SH-SY5Y (cell line): ENCODE measurements at regions not wholly inside any gene's neighbourhood (a gene's known extent, or its start where the extent isn't known, plus 50 kb on each side); places are given as distances from the start of the nearest gene placed in this dataset.

Experiments
- GATA2 ChIP-seq: IDR thresholded peaks from 2 replicates; pipeline ENCODE4 v1.6.1; 2011; ENCODE audit warnings: mild to moderate bottlenecking, low read depth, low read length
- GATA3 ChIP-seq: IDR thresholded peaks from 2 replicates; pipeline ENCODE4 v1.6.1; 2011; ENCODE audit warnings: low read depth, mild to moderate bottlenecking, low read length, moderate library complexity

GRCh38 chr5:144820278-144820677 lies 649.6 kb downstream of the KCTD16 start:
- TF ChIP-seq GATA3, result no peak
- TF ChIP-seq GATA2, result no peak

GRCh38 chr5:144815131-144815530 lies 644.5 kb downstream of the KCTD16 start:
- TF ChIP-seq GATA3, result no peak
- no peak for TF ChIP-seq GATA2

DNA sequence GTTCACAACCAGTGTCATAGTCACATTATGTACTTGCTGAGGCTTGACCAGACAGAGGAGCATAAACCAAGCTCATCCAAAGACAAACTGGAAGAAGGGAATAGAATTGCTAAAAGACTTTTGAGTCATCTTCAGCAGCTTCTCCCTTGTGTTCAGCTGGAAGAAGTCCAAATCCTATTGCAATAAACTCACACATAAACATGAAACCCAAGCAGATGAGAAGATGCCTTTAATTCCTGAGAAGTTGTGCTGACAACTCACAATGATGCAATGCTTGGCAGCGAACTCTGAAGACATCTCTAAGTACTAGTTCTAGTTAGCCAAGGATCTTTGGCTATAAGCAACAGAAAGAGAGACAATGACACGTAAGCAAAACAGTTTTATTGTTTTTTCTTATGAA lies 642.1 kb downstream of the KCTD16 start:
- no peak for TF ChIP-seq GATA2
- TF ChIP-seq GATA3, result no peak

DNA sequence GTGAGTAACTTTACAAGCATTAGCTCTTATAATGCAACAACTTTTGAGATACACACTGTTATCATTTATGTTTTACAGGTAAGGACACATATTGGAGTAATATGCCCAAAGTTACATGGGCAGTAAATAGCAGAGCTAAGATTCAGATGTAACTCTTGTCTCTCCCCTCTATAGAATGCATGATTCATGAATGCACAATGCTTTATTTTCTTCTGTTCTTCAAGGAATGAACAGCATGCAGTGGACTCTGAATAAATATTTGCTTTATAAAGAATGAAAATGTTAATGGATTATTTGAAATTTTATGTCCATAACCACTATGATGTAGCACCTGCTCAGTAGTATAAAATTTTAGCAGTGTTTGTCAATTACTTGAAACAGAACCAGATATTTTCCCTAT lies 629.5 kb downstream of the KCTD16 start:
- no peak for TF ChIP-seq GATA2
- TF ChIP-seq GATA3, result no peak

- no peak for TF ChIP-seq GATA2
- TF ChIP-seq GATA3, result no peak
Observed at GRCh38 chr5:144798595-144798994, 627.9 kb downstream of the KCTD16 start.

DNA sequence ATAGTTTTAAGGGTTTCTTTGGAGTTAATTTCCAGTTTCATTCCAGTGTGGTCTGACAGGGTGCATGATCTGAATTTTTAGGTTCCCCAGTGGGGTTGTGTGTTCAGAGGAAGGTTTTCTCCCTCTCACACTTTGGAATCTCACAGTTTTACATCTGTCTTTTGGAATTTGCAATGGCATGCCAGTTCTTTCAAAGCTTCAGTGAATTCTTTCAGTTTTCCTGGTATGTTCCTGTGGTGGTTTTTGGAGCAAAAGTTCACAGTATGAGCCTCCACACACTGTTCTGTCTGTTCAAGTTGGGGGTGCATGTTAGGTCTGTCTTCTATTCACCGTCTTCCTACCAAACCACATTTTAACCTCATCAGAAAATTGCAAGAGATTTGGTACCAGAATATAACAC lies 624.2 kb downstream of the KCTD16 start:
- no peak for TF ChIP-seq GATA3
- no peak for TF ChIP-seq GATA2

DNA sequence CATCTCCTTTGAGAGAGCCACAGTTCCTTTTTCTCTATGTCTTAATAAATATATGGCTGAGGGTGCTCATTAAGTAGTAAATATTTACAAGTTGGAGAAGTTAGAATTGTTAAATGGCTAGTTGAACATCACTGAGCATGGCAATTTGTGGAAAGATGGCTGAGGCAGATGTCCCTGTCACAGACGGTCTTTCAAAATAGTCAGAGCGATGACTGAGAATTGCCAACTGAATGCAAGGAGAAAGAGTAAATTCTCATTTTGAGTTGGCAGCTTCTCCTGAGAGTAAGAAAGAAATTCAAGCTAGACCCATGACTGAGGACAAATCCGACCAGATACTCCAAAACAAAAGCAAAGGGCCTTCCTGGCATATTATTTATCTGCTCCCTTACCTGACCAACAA lies 617.9 kb downstream of the KCTD16 start:
- no peak for TF ChIP-seq GATA2
- TF ChIP-seq GATA3, result no peak

- TF ChIP-seq GATA3, result no peak
- TF ChIP-seq GATA2, result no peak
Observed at GRCh38 chr5:144788046-144788445, 617.4 kb downstream of the KCTD16 start.

DNA sequence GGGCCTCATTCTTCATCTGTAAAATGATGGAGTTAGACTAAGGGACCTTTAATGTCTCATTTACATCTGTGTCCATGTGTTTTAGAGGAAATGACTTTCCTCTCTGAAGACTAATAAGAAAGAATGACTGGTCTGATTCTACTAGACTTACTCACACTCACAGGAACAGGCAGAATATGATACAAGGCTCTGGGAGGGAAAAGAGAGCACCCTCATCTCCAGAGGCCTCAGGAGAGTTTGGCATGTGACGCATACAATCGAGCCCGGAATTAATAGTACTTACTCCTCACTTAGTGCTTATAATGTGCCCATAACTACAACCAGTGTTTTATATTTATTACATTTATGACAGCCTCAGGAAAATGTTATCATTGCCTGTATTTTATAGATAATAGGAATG lies 608.7 kb downstream of the KCTD16 start:
- TF ChIP-seq GATA2 (no peak), GATA3 (no peak)

DNA sequence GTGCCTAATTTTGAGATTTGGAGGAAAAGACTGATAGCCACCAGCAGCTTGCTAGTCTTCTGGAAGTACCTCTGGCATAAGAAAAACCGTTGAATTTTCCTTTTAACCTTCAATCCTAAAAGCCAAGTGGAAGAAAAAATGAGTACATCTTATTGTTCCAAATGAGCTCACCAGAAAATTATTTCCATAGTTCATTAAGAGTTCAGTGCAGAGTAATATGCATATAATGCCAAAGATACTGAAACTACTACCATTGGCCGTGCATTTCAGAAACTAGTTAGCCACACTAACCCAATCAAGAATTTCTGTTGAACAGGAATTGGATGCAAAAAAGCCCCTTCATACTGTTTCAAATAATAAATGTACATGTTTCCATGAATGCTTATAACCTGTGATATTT lies 607.9 kb downstream of the KCTD16 start:
- no peak for TF ChIP-seq GATA3
- no peak for TF ChIP-seq GATA2

DNA sequence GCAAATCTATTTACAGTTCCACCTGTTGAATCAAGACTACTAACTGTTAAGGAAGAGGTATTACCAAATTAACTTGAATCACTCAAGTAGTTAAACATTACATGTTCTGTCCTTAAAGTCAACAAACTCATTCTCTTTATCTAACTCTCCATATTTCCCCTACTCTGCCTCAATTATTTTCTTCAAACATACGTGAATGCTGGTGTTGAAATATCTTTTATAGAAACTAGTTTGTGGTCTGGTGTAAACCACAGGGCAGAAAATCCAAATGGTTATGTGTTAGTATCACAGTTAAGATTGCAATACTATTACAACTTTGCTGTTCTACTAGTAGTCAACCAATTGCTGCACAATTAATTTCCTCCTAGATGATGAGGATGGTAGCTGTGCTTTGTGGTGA lies 603.5 kb downstream of the KCTD16 start:
- TF ChIP-seq GATA3 (no peak), GATA2 (no peak)

DNA sequence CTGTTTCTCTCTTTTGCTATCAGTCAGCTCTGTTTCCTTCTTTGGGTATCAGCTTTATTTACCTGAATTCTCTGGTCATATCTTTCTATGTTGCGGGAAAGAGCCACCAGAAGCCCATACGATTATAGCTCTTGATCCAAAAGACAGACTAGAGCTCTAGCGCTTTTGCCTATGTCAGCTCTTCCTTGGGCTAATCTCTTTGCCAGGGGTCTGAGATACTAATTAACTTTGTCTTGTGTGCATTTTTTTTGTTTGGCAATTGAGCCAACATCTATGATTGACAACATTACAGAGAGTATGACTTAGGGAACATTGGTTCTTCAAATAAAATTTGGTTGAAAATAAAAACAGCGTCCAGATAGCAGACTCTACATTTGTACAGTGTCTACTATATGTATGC lies 603.0 kb downstream of the KCTD16 start:
- TF ChIP-seq GATA2 (no peak), GATA3 (no peak)

GRCh38 chr5:144771802-144772201 lies 601.1 kb downstream of the KCTD16 start:
- TF ChIP-seq GATA3, result no peak
- TF ChIP-seq GATA2, result no peak

DNA sequence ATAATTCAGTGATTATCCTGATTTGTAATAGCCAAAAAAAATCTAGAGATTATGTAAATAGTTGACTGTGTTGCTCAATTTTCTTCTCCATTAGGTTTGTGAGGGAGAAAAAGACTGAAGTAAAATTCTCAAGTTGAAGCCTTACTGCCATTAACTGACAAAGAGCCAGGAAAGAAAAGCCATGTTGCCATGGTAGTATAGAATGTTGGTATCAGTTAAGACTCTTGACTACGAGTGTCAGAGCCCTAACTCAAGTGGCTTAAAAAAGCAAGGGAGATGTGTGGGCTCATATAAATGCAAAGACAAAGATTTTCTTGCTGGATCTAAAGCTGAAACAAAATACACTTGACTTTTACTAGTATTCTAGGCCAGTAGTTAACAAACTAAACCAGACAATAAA lies 571.7 kb downstream of the KCTD16 start:
- TF ChIP-seq GATA2 (no peak), GATA3 (no peak)

DNA sequence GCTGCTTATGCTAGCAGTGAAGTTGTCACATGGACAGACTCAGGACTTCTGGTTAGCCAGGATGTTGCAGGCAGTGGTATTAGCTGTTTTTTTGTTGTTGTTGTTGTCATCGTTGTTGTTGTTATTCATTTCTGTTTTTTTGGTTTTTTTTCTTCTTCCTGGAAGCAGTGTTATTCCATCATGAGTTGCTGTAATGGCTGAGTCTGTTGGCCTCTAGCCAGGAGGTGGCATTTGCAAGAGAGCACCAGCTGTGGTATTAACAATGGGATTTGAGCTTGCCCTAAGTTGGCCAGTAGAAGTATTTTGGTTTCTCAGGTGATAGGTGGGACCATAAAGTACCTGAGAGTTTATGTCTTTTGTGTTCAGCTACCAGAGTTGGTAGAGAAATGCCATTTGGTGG lies 561.1 kb downstream of the KCTD16 start:
- TF ChIP-seq GATA3, result no peak
- no peak for TF ChIP-seq GATA2

GRCh38 chr5:144712090-144712489 lies 541.4 kb downstream of the KCTD16 start:
- TF ChIP-seq GATA2 (no peak), GATA3 (no peak)
